IMR-90 (cell line): ENCODE measurements at regions not wholly inside any gene's neighbourhood (a gene's known extent, or its start where the extent isn't known, plus 50 kb on each side); places are given as distances from the start of the nearest gene placed in this dataset.

Source experiments
- BHLHE40 ChIP-seq: fragments of 150-350 bp; IDR thresholded peaks from 2 replicates; pipeline ENCODE4 v1.6.1; 2016; ENCODE audit warnings: mild to moderate bottlenecking, low read depth, low read length
- MXI1 ChIP-seq: IDR thresholded peaks from 2 replicates; pipeline ENCODE4 v1.6.1; 2012; ENCODE audit warnings: low read depth, mild to moderate bottlenecking, low read length, moderate library complexity, borderline replicate concordance
- POLR2A ChIP-seq: IDR thresholded peaks from 2 replicates; pipeline ENCODE4 v1.6.1; 2012; ENCODE audit warnings: mild to moderate bottlenecking, low read depth, low read length
- TF ChIP-seq, protein P1 (sequence below): fragments of 150-350 bp; IDR thresholded peaks from 2 replicates; pipeline ENCODE4 v1.6.1; 2017; ENCODE audit warnings: mild to moderate bottlenecking, antibody characterized with exemption, low read length, low read depth
- TF ChIP-seq, protein P2 (sequence below): conservative IDR thresholded peaks from 2 replicates; pipeline ENCODE4 v1.5.1; 2012; ENCODE audit warnings: mild to moderate bottlenecking, low read depth, low read length, improper control_type of control experiment

DNA sequence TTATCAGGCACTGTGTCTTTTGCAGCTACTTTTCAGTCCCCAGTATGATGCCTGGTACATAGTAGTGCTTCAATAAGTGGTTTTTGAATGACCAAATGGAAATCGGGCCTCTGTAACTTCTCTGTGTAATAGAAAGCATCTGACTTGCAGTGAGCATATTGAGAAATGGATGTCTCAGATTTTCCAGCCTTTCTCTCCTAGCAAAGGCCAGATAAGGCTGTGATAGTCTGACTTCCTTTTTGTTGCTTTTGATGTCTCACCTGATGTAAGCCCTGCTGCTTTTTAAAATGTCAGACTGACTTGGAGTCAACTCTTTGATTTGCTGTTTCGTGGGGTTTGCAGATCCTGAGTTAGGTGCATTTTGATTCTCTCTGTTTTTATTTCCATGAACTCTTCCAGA, 590.0 kb upstream of the ZNF608 start:
- TF ChIP-seq, protein P1, sequence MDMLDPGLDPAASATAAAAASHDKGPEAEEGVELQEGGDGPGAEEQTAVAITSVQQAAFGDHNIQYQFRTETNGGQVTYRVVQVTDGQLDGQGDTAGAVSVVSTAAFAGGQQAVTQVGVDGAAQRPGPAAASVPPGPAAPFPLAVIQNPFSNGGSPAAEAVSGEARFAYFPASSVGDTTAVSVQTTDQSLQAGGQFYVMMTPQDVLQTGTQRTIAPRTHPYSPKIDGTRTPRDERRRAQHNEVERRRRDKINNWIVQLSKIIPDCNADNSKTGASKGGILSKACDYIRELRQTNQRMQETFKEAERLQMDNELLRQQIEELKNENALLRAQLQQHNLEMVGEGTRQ: no peak
- TF ChIP-seq POLR2A: no peak
- TF ChIP-seq MXI1: no peak
- TF ChIP-seq, protein P2, sequence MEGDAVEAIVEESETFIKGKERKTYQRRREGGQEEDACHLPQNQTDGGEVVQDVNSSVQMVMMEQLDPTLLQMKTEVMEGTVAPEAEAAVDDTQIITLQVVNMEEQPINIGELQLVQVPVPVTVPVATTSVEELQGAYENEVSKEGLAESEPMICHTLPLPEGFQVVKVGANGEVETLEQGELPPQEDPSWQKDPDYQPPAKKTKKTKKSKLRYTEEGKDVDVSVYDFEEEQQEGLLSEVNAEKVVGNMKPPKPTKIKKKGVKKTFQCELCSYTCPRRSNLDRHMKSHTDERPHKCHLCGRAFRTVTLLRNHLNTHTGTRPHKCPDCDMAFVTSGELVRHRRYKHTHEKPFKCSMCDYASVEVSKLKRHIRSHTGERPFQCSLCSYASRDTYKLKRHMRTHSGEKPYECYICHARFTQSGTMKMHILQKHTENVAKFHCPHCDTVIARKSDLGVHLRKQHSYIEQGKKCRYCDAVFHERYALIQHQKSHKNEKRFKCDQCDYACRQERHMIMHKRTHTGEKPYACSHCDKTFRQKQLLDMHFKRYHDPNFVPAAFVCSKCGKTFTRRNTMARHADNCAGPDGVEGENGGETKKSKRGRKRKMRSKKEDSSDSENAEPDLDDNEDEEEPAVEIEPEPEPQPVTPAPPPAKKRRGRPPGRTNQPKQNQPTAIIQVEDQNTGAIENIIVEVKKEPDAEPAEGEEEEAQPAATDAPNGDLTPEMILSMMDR: no peak
- no peak for TF ChIP-seq BHLHE40
